ENCODE measurements at regions not wholly inside any gene's neighbourhood (a gene's known extent, or its start where the extent isn't known, plus 50 kb on each side); places are given as distances from the start of the nearest gene placed in this dataset.
"Not testable (repeated sequence)": the region's sequence is repeated elsewhere in the genome, so short reads cannot be mapped to it uniquely, and the experiment has no call there.

GRCh38 chr2:126264625-126265024, 391.3 kb upstream of the GYPC start:
- Histone ChIP-seq H3K9me3 (ENCODE audit: control insufficient read depth, insufficient read depth, low read length) (no peaks in the 10 kb centered on the region), H3K27me3 (ENCODE audit: control insufficient read depth, insufficient read depth, low read length) (no peaks in the 10 kb centered on the region), H3K36me3 (ENCODE audit: control insufficient read depth, insufficient read depth, low read length) (no peaks in the 10 kb centered on the region), H3K4me1 (ENCODE audit: control insufficient read depth, insufficient read depth, low read length) (no peaks in the 10 kb centered on the region), H3K4me3 (ENCODE audit: low read depth, low read length) (no peak overlapping the region), H3K9ac (ENCODE audit: low read depth, low read length) (no peak overlapping the region)

DNA sequence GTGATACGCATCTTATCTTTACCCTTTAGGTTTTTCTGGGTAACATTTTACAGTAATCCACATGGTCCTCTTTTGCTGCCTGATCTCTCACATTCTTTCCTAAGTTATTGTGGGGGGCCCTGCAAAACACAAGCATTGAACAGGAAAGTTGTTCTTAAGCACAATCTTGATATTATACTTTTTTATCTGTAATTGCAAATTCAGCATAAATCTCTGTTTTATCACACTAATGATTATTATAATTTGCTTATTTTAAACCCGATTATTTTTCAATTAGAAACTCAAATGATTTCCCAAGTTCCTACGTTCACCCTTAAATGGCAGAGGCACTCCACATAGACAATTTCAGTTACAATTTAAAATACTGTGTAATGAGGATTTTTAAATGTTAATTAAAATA, 386.0 kb upstream of the GYPC start:
- no peaks in the 10 kb centered on the region for H3K27me3 ChIP-seq (ENCODE audit: control insufficient read depth, insufficient read depth, low read length)

DNA sequence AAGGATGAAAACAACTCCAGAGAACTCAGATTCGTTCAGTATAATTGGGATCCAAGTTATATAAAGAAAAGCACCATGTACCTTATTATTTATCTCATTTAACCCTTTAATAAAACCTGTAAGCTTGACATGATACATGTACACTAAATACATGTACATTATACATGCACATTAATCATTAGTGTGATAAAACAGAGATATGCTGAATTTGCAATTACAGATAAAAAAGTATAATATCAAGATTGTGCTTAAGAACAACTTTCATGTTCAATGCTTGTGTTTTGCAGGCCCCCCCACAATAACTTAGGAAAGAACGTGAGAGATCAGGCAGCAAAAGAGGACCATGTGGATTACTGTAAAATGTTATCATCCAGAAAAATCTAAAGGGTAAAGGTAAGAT, 385.4 kb upstream of the GYPC start:
- no peaks in the 10 kb centered on the region for H3K4me1 ChIP-seq (ENCODE audit: control insufficient read depth, insufficient read depth, low read length)
- H3K9ac ChIP-seq (ENCODE audit: low read depth, low read length): no peak overlapping the region
- no peak overlapping the region for H3K4me3 ChIP-seq (ENCODE audit: low read depth, low read length)
- no peaks in the 10 kb centered on the region for H3K36me3 ChIP-seq (ENCODE audit: control insufficient read depth, insufficient read depth, low read length)
- H3K9me3 ChIP-seq (ENCODE audit: control insufficient read depth, insufficient read depth, low read length): no peaks in the 10 kb centered on the region
- no peaks in the 10 kb centered on the region for H3K27me3 ChIP-seq (ENCODE audit: control insufficient read depth, insufficient read depth, low read length)

More for the DNA sequence above, 386.0 kb upstream of the GYPC start:
- Histone ChIP-seq H3K4me3 (ENCODE audit: low read depth, low read length) (no peak overlapping the region), H3K4me1 (ENCODE audit: control insufficient read depth, insufficient read depth, low read length) (no peaks in the 10 kb centered on the region), H3K9me3 (ENCODE audit: control insufficient read depth, insufficient read depth, low read length) (no peaks in the 10 kb centered on the region), H3K36me3 (ENCODE audit: control insufficient read depth, insufficient read depth, low read length) (no peaks in the 10 kb centered on the region), H3K9ac (ENCODE audit: low read depth, low read length) (no peak overlapping the region)

- no peaks in the 10 kb centered on the region for H3K9me3 ChIP-seq (ENCODE audit: control insufficient read depth, insufficient read depth, low read length)
- H3K27me3 ChIP-seq (ENCODE audit: control insufficient read depth, insufficient read depth, low read length): no peaks in the 10 kb centered on the region
- H3K4me1 ChIP-seq (ENCODE audit: control insufficient read depth, insufficient read depth, low read length): no peaks in the 10 kb centered on the region
- no peak overlapping the region for H3K9ac ChIP-seq (ENCODE audit: low read depth, low read length)
- H3K36me3 ChIP-seq (ENCODE audit: control insufficient read depth, insufficient read depth, low read length): no peaks in the 10 kb centered on the region
- H3K4me3 ChIP-seq (ENCODE audit: low read depth, low read length): no peak overlapping the region
Observed at GRCh38 chr2:126272401-126272800, 383.6 kb upstream of the GYPC start.

DNA sequence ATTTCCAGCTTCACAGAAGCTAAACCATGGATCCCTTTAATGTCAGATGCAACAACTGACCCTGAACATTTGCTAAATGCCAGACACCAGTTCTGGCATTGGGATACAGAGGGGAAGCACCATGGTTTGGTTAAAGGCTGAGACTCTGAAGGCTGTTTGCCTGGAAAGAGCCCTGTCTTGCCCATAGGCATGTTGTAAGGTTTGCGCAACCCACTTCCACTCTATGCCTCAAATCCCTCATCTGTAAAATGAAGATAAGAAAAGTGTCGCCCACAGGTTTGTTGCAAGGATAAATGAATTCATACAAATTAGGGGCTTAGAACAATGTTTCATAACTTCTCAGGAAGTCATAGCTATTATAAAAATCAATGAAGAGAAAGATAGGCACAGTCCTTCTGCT, 380.9 kb upstream of the GYPC start:
- no peaks in the 10 kb centered on the region for H3K36me3 ChIP-seq (ENCODE audit: control insufficient read depth, insufficient read depth, low read length)
- H3K4me3 ChIP-seq (ENCODE audit: low read depth, low read length): no peak overlapping the region
- H3K9me3 ChIP-seq (ENCODE audit: control insufficient read depth, insufficient read depth, low read length): no peaks in the 10 kb centered on the region
- H3K9ac ChIP-seq (ENCODE audit: low read depth, low read length): no peak overlapping the region
- H3K27me3 ChIP-seq (ENCODE audit: control insufficient read depth, insufficient read depth, low read length): no peaks in the 10 kb centered on the region
- H3K4me1 ChIP-seq (ENCODE audit: control insufficient read depth, insufficient read depth, low read length): no peaks in the 10 kb centered on the region

- not testable (repeated sequence) for H3K27me3 ChIP-seq (ENCODE audit: control insufficient read depth, insufficient read depth, low read length); H3K4me3 ChIP-seq (ENCODE audit: low read depth, low read length); H3K36me3 ChIP-seq (ENCODE audit: control insufficient read depth, insufficient read depth, low read length); H3K9ac ChIP-seq (ENCODE audit: low read depth, low read length); H3K4me1 ChIP-seq (ENCODE audit: control insufficient read depth, insufficient read depth, low read length); H3K9me3 ChIP-seq (ENCODE audit: control insufficient read depth, insufficient read depth, low read length)
Observed at GRCh38 chr2:126276268-126276667, 379.7 kb upstream of the GYPC start.

GRCh38 chr2:126288362-126288761, 367.6 kb upstream of the GYPC start:
- H3K4me1 ChIP-seq (ENCODE audit: control insufficient read depth, insufficient read depth, low read length): no peaks in the 10 kb centered on the region
- H3K36me3 ChIP-seq (ENCODE audit: control insufficient read depth, insufficient read depth, low read length): no peaks in the 10 kb centered on the region
- no peaks in the 10 kb centered on the region for H3K9me3 ChIP-seq (ENCODE audit: control insufficient read depth, insufficient read depth, low read length)
- H3K4me3 ChIP-seq (ENCODE audit: low read depth, low read length): no peak overlapping the region
- H3K27me3 ChIP-seq (ENCODE audit: control insufficient read depth, insufficient read depth, low read length): no peaks in the 10 kb centered on the region
- H3K9ac ChIP-seq (ENCODE audit: low read depth, low read length): no peak overlapping the region

GRCh38 chr2:126293962-126294361, 362.0 kb upstream of the GYPC start:
- H3K9me3 ChIP-seq (ENCODE audit: control insufficient read depth, insufficient read depth, low read length); H3K9ac ChIP-seq (ENCODE audit: low read depth, low read length); H3K36me3 ChIP-seq (ENCODE audit: control insufficient read depth, insufficient read depth, low read length); H3K4me3 ChIP-seq (ENCODE audit: low read depth, low read length); H3K27me3 ChIP-seq (ENCODE audit: control insufficient read depth, insufficient read depth, low read length); H3K4me1 ChIP-seq (ENCODE audit: control insufficient read depth, insufficient read depth, low read length): not testable (repeated sequence)

- Histone ChIP-seq H3K4me1 (ENCODE audit: control insufficient read depth, insufficient read depth, low read length) (no peaks in the 10 kb centered on the region), H3K9ac (ENCODE audit: low read depth, low read length) (no peak overlapping the region), H3K9me3 (ENCODE audit: control insufficient read depth, insufficient read depth, low read length) (no peaks in the 10 kb centered on the region), H3K4me3 (ENCODE audit: low read depth, low read length) (no peak overlapping the region), H3K36me3 (ENCODE audit: control insufficient read depth, insufficient read depth, low read length) (no peaks in the 10 kb centered on the region), H3K27me3 (ENCODE audit: control insufficient read depth, insufficient read depth, low read length) (no peaks in the 10 kb centered on the region)
Observed at GRCh38 chr2:126299469-126299976, 356.4 kb upstream of the GYPC start.

DNA sequence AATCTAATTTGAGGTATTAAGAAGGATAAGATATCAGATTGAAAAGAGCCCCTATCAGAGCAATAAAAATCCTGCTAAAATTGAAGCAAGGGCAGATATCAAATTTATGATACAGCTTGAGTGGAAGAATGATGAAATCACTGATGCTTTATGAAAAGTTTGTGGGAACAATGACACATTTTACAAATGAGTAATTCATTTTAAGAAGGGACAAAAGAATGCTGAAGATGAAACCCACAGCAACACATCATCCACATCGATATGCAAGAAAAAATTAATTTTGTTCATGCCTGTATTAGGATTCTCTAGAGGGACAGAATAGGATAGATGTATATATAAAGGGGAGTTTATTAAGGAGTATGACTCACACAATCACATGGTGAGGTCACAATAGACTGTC, 355.6 kb upstream of the GYPC start:
- H3K27me3 ChIP-seq (ENCODE audit: control insufficient read depth, insufficient read depth, low read length): no peaks in the 10 kb centered on the region
- H3K4me3 ChIP-seq (ENCODE audit: low read depth, low read length): no peak overlapping the region
- H3K9me3 ChIP-seq (ENCODE audit: control insufficient read depth, insufficient read depth, low read length): no peaks in the 10 kb centered on the region
- no peaks in the 10 kb centered on the region for H3K4me1 ChIP-seq (ENCODE audit: control insufficient read depth, insufficient read depth, low read length)
- no peaks in the 10 kb centered on the region for H3K36me3 ChIP-seq (ENCODE audit: control insufficient read depth, insufficient read depth, low read length)
- H3K9ac ChIP-seq (ENCODE audit: low read depth, low read length): no peak overlapping the region

DNA sequence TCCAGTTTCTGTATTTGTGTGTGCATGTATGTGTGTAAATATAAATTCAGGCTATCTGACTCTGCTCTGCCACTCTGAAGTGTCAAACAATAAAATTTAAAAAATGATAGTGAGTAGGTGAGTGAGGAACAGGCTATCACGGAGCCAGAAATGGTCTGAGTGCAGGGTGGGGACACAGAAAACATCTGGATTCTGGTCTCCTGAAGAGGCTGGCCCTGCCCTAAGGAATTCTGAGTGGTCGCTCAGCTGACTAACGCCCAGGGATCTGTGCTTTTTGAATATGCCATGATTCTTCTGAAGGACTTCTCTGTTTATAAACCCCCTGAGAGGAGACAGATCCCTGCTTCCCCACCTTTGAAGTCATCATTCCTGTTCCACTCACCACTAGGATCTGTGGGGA, 353.9 kb upstream of the GYPC start:
- H3K4me1 ChIP-seq (ENCODE audit: control insufficient read depth, insufficient read depth, low read length): no peaks in the 10 kb centered on the region
- no peaks in the 10 kb centered on the region for H3K9me3 ChIP-seq (ENCODE audit: control insufficient read depth, insufficient read depth, low read length)
- no peaks in the 10 kb centered on the region for H3K36me3 ChIP-seq (ENCODE audit: control insufficient read depth, insufficient read depth, low read length)
- H3K4me3 ChIP-seq (ENCODE audit: low read depth, low read length): no peak overlapping the region
- H3K9ac ChIP-seq (ENCODE audit: low read depth, low read length): no peak overlapping the region
- no peaks in the 10 kb centered on the region for H3K27me3 ChIP-seq (ENCODE audit: control insufficient read depth, insufficient read depth, low read length)

DNA sequence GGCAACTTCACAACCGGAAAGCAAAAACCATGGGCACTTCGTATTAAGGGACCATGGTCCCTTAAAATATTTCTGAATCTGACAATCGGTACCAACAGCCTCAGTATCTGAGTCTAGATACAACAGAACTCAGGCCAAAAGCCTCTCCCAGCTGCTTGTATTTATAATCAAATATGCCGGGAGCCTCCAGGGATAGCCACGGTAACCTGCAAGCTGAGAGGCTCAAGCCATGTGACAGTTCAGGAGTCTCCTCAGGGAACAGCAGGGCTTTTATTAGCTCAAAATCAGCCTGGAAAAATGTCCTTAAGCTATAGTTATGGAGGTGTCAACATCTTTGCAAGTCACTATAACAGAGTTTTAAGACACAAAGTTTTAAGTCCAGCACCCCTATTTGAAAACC, 352.8 kb upstream of the GYPC start:
- no peak overlapping the region for H3K4me3 ChIP-seq (ENCODE audit: low read depth, low read length)
- H3K9ac ChIP-seq (ENCODE audit: low read depth, low read length): no peak overlapping the region
- no peaks in the 10 kb centered on the region for H3K4me1 ChIP-seq (ENCODE audit: control insufficient read depth, insufficient read depth, low read length)
- H3K9me3 ChIP-seq (ENCODE audit: control insufficient read depth, insufficient read depth, low read length): no peaks in the 10 kb centered on the region
- no peaks in the 10 kb centered on the region for H3K27me3 ChIP-seq (ENCODE audit: control insufficient read depth, insufficient read depth, low read length)
- H3K36me3 ChIP-seq (ENCODE audit: control insufficient read depth, insufficient read depth, low read length): no peaks in the 10 kb centered on the region

GRCh38 chr2:126304154-126304553, 351.8 kb upstream of the GYPC start:
- Histone ChIP-seq H3K9me3 (ENCODE audit: control insufficient read depth, insufficient read depth, low read length) (no peaks in the 10 kb centered on the region), H3K4me1 (ENCODE audit: control insufficient read depth, insufficient read depth, low read length) (no peaks in the 10 kb centered on the region), H3K27me3 (ENCODE audit: control insufficient read depth, insufficient read depth, low read length) (no peaks in the 10 kb centered on the region), H3K36me3 (ENCODE audit: control insufficient read depth, insufficient read depth, low read length) (no peaks in the 10 kb centered on the region), H3K4me3 (ENCODE audit: low read depth, low read length) (no peak overlapping the region), H3K9ac (ENCODE audit: low read depth, low read length) (no peak overlapping the region)

Measured in iPS-15b (cell line).